ENCODE measurements at regions not wholly inside any gene's neighbourhood (a gene's known extent, or its start where the extent isn't known, plus 50 kb on each side); places are given as distances from the start of the nearest gene placed in this dataset.

DNA sequence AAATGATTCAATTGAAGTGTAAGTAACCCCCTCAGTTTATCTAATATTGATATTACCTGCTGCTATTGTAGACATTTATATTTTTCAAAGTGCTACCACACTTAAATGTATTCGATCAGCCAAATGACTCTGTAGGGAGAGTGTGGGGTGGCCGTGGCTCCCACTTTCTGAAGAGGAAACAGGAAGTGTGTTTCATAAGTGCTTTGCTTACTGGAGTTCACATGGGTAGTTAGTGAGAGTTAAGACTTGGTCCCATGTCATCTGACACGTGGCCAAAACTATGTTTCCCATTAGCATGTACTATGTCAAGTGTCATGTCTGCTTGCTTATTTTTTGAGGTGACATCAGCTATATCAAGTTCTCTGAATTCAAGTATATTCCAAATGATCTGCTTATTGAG, 308.1 kb upstream of the GATB start:
- ATAC-seq (no peak), DNase-seq (no peak)
- intact Hi-C loops (cut with DNase I, micrococcal nuclease) = no loop called here
- no peaks in the 10 kb centered on the region for H3K9me3 ChIP-seq
- no peak overlapping the region for H3K4me3 ChIP-seq
- H3K36me3 ChIP-seq (ENCODE audit: low read depth) = no peaks in the 10 kb centered on the region
- TF ChIP-seq, protein P1, sequence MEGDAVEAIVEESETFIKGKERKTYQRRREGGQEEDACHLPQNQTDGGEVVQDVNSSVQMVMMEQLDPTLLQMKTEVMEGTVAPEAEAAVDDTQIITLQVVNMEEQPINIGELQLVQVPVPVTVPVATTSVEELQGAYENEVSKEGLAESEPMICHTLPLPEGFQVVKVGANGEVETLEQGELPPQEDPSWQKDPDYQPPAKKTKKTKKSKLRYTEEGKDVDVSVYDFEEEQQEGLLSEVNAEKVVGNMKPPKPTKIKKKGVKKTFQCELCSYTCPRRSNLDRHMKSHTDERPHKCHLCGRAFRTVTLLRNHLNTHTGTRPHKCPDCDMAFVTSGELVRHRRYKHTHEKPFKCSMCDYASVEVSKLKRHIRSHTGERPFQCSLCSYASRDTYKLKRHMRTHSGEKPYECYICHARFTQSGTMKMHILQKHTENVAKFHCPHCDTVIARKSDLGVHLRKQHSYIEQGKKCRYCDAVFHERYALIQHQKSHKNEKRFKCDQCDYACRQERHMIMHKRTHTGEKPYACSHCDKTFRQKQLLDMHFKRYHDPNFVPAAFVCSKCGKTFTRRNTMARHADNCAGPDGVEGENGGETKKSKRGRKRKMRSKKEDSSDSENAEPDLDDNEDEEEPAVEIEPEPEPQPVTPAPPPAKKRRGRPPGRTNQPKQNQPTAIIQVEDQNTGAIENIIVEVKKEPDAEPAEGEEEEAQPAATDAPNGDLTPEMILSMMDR (IDR thresholded peaks at IDR 0.05) = no peak
- peaks cover 4% of the 10 kb centered on the region for H3K4me1 ChIP-seq (ENCODE audit: low read depth)

DNA sequence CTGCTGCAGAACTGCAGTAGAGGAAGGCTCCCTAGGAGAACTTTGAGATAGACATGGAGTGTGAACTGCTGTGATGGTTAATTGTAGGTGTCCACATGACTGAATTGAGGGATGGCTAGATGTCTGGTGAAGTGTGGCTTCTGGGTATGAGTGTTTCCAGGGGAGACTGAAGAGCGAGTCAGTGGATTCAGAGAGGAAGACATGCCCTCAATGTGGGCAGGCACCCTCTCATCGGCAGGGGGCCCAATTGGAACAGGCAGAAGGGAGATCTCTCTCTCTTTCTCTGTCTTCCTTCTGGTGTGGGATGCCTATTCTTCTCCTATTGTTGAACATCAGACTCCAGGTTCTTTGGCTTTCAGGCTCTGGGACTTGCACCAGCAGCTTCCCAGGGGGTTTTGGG, 304.7 kb upstream of the GATB start:
- TF ChIP-seq, protein P1 (IDR thresholded peaks at IDR 0.05) = no peak
- Histone ChIP-seq H3K36me3 (ENCODE audit: low read depth) (no peaks in the 10 kb centered on the region), H3K4me3 (no peak overlapping the region), H3K9me3 (no peaks in the 10 kb centered on the region), H3K4me1 (ENCODE audit: low read depth) (peaks cover 6% of the 10 kb centered on the region)
- ATAC-seq (no peak), DNase-seq (no peak)
- intact Hi-C loops (cut with DNase I, micrococcal nuclease) = no loop called here

DNA sequence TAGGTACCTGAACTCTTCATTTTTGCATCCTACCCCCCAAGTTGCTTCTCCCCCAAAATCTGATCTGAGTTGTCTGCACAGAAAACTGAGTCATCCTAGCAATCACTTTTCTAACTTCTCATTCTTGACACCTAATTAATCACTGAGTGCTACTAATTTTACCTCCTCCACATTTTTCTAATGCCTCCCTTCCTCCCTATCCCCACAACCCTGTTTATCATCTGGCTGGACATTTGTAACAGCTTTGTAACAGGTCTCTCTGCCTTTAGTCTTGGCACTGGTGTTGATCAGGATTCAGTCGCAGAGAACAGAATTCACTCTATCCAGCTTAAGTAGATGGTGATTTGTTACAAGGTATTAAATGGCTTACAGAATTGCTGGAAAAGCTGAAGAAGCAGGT, 303.9 kb upstream of the GATB start:
- Histone ChIP-seq H3K4me3 (no peak overlapping the region), H3K9me3 (no peaks in the 10 kb centered on the region), H3K36me3 (ENCODE audit: low read depth) (no peaks in the 10 kb centered on the region), H3K4me1 (ENCODE audit: low read depth) (peaks cover 6% of the 10 kb centered on the region)
- TF ChIP-seq, protein P1 (IDR thresholded peaks at IDR 0.05) = no peak
- intact Hi-C loops (cut with DNase I, micrococcal nuclease) = no loop called here
- ATAC-seq (no peak), DNase-seq (no peak)

DNA sequence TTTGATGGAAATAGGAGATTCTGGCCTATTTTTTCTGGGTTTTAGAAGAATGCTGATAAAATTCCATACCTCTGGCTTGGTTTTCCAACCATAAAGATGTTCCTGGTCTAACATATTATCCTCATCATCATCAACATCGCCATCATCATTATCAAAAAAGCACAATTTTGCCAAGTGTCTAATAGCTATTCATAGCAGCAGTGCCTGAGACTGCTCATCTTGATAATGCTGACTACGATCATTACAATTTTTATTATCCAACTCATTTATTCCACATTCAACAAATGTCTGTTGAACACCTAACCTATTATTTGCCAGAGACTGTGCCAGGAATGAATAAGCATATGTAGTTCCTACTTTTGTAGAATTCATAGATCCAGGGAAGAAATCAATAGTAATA, 303.5 kb upstream of the GATB start:
- TF ChIP-seq, protein P1 (IDR thresholded peaks at IDR 0.05) = no peak
- H3K4me1 ChIP-seq (ENCODE audit: low read depth) = peaks cover 6% of the 10 kb centered on the region
- no peak overlapping the region for H3K4me3 ChIP-seq
- H3K36me3 ChIP-seq (ENCODE audit: low read depth) = no peaks in the 10 kb centered on the region
- intact Hi-C loops (cut with DNase I, micrococcal nuclease) = no loop called here
- ATAC-seq (no peak), DNase-seq (no peak)
- no peaks in the 10 kb centered on the region for H3K9me3 ChIP-seq

DNA sequence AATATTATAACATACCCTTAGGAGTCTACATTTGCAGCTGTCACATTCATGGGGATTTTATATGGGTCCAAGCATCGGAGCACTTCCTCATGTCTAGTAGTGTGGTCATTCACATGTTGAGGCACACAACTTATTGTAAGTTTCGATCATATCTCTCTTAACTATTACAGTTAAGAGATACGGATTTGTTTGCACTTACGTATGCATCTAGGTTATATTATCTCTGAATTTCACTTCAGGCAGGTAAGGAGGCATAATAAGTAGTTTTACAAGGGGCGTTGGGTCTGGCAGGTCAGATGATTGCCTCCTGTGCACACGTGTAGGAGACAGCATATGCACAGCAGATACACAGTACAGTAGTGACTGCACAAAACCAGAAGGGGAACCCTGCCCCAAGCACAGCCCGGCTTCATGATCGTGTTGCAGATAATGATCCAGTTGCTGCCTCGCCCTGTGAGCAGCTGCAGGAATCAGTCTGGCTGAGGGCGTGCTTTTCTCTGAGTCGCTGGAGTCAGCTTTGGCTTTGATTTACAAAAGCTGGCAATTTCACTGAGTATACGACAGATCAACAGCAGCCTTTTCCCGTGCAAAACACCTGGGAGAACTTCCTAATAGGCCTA, 302.9 kb upstream of the GATB start:
- H3K36me3 ChIP-seq (ENCODE audit: low read depth) = no peaks in the 10 kb centered on the region
- intact Hi-C loops (cut with DNase I, micrococcal nuclease) = no loop called here
- ATAC-seq (peak; percentile 95), DNase-seq (peak; percentile 60 to 66 (median 65))
- peaks cover 6% of the 10 kb centered on the region for H3K4me1 ChIP-seq (ENCODE audit: low read depth)
- H3K4me3 ChIP-seq = no peak overlapping the region
- TF ChIP-seq, protein P1 (IDR thresholded peaks at IDR 0.05) = no peak
- H3K9me3 ChIP-seq = no peaks in the 10 kb centered on the region
